Activated CD4-positive, alpha-beta T cell treated with anti-CD3 and anti-CD28 coated beads, Interleukin-2, amount 10 ng/mL, durations not matched to agents 24 days and 14 days (primary cell): ENCODE measurements at regions not wholly inside any gene's neighbourhood (a gene's known extent, or its start where the extent isn't known, plus 50 kb on each side); places are given as distances from the start of the nearest gene placed in this dataset.
"Not testable (repeated sequence)": the region's sequence is repeated elsewhere in the genome, so short reads cannot be mapped to it uniquely, and the experiment has no call there.

Experiments
- DNase-seq: peaks from one replicate; pipeline ENCODE4 v3.0.0; 2022
- H3K27ac Mint-ChIP-seq: one replicate; pipeline ENCODE4 v1.8.0; 2022; ENCODE audit warnings: mild to moderate bottlenecking, mixed read lengths
- H3K27me3 Mint-ChIP-seq: one replicate; pipeline ENCODE4 v1.8.0; 2022; ENCODE audit warnings: mixed read lengths
- H3K36me3 Mint-ChIP-seq: one replicate; pipeline ENCODE4 v1.8.0; 2022; ENCODE audit warnings: low read depth, mild to moderate bottlenecking, mixed read lengths
- H3K4me1 Mint-ChIP-seq: one replicate; pipeline ENCODE4 v1.8.0; 2021; ENCODE audit warnings: mixed read lengths
- H3K4me3 Mint-ChIP-seq: one replicate; pipeline ENCODE4 v1.8.0; 2022; ENCODE audit warnings: mild to moderate bottlenecking, moderate library complexity, mixed read lengths
- H3K9me3 Mint-ChIP-seq: one replicate; pipeline ENCODE4 v1.8.0; 2021; ENCODE audit warnings: mixed read lengths
- intact Hi-C: fragments of 100-400 bp; cut with micrococcal nuclease; formaldehyde crosslinking; loops from one replicate; pipeline ENCODE4 v1.15.1; 2023

GRCh38 chr2:150809103-150809502, 321.6 kb upstream of the RND3 start:
- no peak for DNase-seq
- H3K4me3 Mint-ChIP-seq = no peak overlapping the region

GRCh38 chr2:150806336-150806735, 318.9 kb upstream of the RND3 start:
- DNase-seq = no peak
- no peaks in the 10 kb centered on the region for H3K9me3 Mint-ChIP-seq
- H3K4me3 Mint-ChIP-seq = no peak overlapping the region
- H3K4me1 Mint-ChIP-seq = no peaks in the 10 kb centered on the region
- H3K36me3 Mint-ChIP-seq = no peaks in the 10 kb centered on the region
- no peaks in the 10 kb centered on the region for H3K27me3 Mint-ChIP-seq
- H3K27ac Mint-ChIP-seq = no peak overlapping the region
- intact Hi-C loops = no loop called here

More at GRCh38 chr2:150809103-150809502, 321.6 kb upstream of the RND3 start:
- no peak overlapping the region for H3K27ac Mint-ChIP-seq
- no peaks in the 10 kb centered on the region for H3K27me3 Mint-ChIP-seq
- intact Hi-C loops = no loop called here
- H3K9me3 Mint-ChIP-seq = no peaks in the 10 kb centered on the region
- H3K4me1 Mint-ChIP-seq = no peaks in the 10 kb centered on the region
- H3K36me3 Mint-ChIP-seq = no peaks in the 10 kb centered on the region

GRCh38 chr2:150803689-150804398, 316.4 kb upstream of the RND3 start:
- H3K27ac Mint-ChIP-seq = no peak overlapping the region
- intact Hi-C loops = no loop called here
- no peaks in the 10 kb centered on the region for H3K4me1 Mint-ChIP-seq
- no peaks in the 10 kb centered on the region for H3K27me3 Mint-ChIP-seq
- no peak overlapping the region for H3K4me3 Mint-ChIP-seq
- H3K36me3 Mint-ChIP-seq = no peaks in the 10 kb centered on the region
- DNase-seq = no peak
- no peaks in the 10 kb centered on the region for H3K9me3 Mint-ChIP-seq

GRCh38 chr2:150802635-150803034, 315.2 kb upstream of the RND3 start:
- no peaks in the 10 kb centered on the region for H3K36me3 Mint-ChIP-seq
- H3K4me3 Mint-ChIP-seq = no peak overlapping the region
- H3K27me3 Mint-ChIP-seq = no peaks in the 10 kb centered on the region
- no peak for DNase-seq
- intact Hi-C loops = no loop called here
- no peak overlapping the region for H3K27ac Mint-ChIP-seq
- no peaks in the 10 kb centered on the region for H3K4me1 Mint-ChIP-seq
- H3K9me3 Mint-ChIP-seq = no peaks in the 10 kb centered on the region

GRCh38 chr2:150796236-150796635, 308.8 kb upstream of the RND3 start:
- DNase-seq, H3K4me1 Mint-ChIP-seq, intact Hi-C loops, H3K36me3 Mint-ChIP-seq, H3K27ac Mint-ChIP-seq, H3K27me3 Mint-ChIP-seq, H3K4me3 Mint-ChIP-seq, H3K9me3 Mint-ChIP-seq: not testable (repeated sequence)

GRCh38 chr2:150792780-150793300, 305.4 kb upstream of the RND3 start:
- DNase-seq = no peak
- Mint-ChIP-seq H3K4me1 (no peaks in the 10 kb centered on the region), H3K9me3 (no peaks in the 10 kb centered on the region), H3K4me3 (no peak overlapping the region), H3K27ac (no peak overlapping the region), H3K36me3 (no peaks in the 10 kb centered on the region), H3K27me3 (no peaks in the 10 kb centered on the region)
- intact Hi-C loops = no loop called here

GRCh38 chr2:150791567-150791966, 304.1 kb upstream of the RND3 start:
- H3K27ac Mint-ChIP-seq = no peak overlapping the region
- H3K4me3 Mint-ChIP-seq = no peak overlapping the region
- no peaks in the 10 kb centered on the region for H3K36me3 Mint-ChIP-seq
- H3K4me1 Mint-ChIP-seq = no peaks in the 10 kb centered on the region
- intact Hi-C loops = no loop called here
- no peaks in the 10 kb centered on the region for H3K9me3 Mint-ChIP-seq
- no peaks in the 10 kb centered on the region for H3K27me3 Mint-ChIP-seq
- no peak for DNase-seq

GRCh38 chr2:150789376-150789905, 302.0 kb upstream of the RND3 start:
- H3K4me3 Mint-ChIP-seq = no peak overlapping the region
- no peaks in the 10 kb centered on the region for H3K36me3 Mint-ChIP-seq
- no peak for DNase-seq
- no peaks in the 10 kb centered on the region for H3K4me1 Mint-ChIP-seq
- H3K9me3 Mint-ChIP-seq = no peaks in the 10 kb centered on the region
- no peaks in the 10 kb centered on the region for H3K27me3 Mint-ChIP-seq
- H3K27ac Mint-ChIP-seq = no peak overlapping the region
- intact Hi-C loops = no loop called here

GRCh38 chr2:150788426-150789140, 301.1 kb upstream of the RND3 start:
- no peak for DNase-seq
- Mint-ChIP-seq H3K27me3 (no peaks in the 10 kb centered on the region), H3K27ac (no peak overlapping the region), H3K36me3 (no peaks in the 10 kb centered on the region), H3K4me3 (no peak overlapping the region), H3K9me3 (no peaks in the 10 kb centered on the region), H3K4me1 (no peaks in the 10 kb centered on the region)
- intact Hi-C loops = no loop called here

GRCh38 chr2:150787353-150788093, 300.1 kb upstream of the RND3 start:
- Mint-ChIP-seq H3K9me3 (no peaks in the 10 kb centered on the region), H3K4me3 (no peak overlapping the region), H3K4me1 (no peaks in the 10 kb centered on the region), H3K27me3 (no peaks in the 10 kb centered on the region), H3K27ac (no peak overlapping the region), H3K36me3 (no peaks in the 10 kb centered on the region)
- DNase-seq = no peak
- intact Hi-C loops = no loop called here

GRCh38 chr2:150784389-150784788, 296.9 kb upstream of the RND3 start:
- H3K9me3 Mint-ChIP-seq = no peaks in the 10 kb centered on the region
- no peak for DNase-seq
- H3K36me3 Mint-ChIP-seq = no peaks in the 10 kb centered on the region
- no peak overlapping the region for H3K4me3 Mint-ChIP-seq
- H3K27ac Mint-ChIP-seq = no peak overlapping the region
- no peaks in the 10 kb centered on the region for H3K4me1 Mint-ChIP-seq
- intact Hi-C loops = no loop called here
- no peaks in the 10 kb centered on the region for H3K27me3 Mint-ChIP-seq

GRCh38 chr2:150783896-150784295, 296.4 kb upstream of the RND3 start:
- H3K4me1 Mint-ChIP-seq = no peaks in the 10 kb centered on the region
- no peak for DNase-seq
- H3K36me3 Mint-ChIP-seq = no peaks in the 10 kb centered on the region
- H3K9me3 Mint-ChIP-seq = no peaks in the 10 kb centered on the region
- peaks cover 2% of the 10 kb centered on the region for H3K27me3 Mint-ChIP-seq
- intact Hi-C loops = no loop called here
- H3K4me3 Mint-ChIP-seq = no peak overlapping the region
- H3K27ac Mint-ChIP-seq = no peak overlapping the region

- H3K27me3 Mint-ChIP-seq = peaks cover 2% of the 10 kb centered on the region
- no peaks in the 10 kb centered on the region for H3K36me3 Mint-ChIP-seq
- no peak for DNase-seq
- no peak overlapping the region for H3K4me3 Mint-ChIP-seq
- H3K27ac Mint-ChIP-seq = no peak overlapping the region
- intact Hi-C loops = no loop called here
- no peaks in the 10 kb centered on the region for H3K9me3 Mint-ChIP-seq
- no peaks in the 10 kb centered on the region for H3K4me1 Mint-ChIP-seq
Observed at GRCh38 chr2:150783015-150783414, 295.5 kb upstream of the RND3 start.

GRCh38 chr2:150782613-150783012, 295.1 kb upstream of the RND3 start:
- Mint-ChIP-seq H3K27ac (no peak overlapping the region), H3K4me1 (no peaks in the 10 kb centered on the region), H3K4me3 (no peak overlapping the region), H3K36me3 (no peaks in the 10 kb centered on the region), H3K9me3 (no peaks in the 10 kb centered on the region), H3K27me3 (peaks cover 2% of the 10 kb centered on the region)
- intact Hi-C loops = no loop called here
- DNase-seq = no peak
